Central memory CD4-positive, alpha-beta T cell (primary cell): ENCODE measurements at regions not wholly inside any gene's neighbourhood (a gene's known extent, or its start where the extent isn't known, plus 50 kb on each side); places are given as distances from the start of the nearest gene placed in this dataset.
"Not testable (repeated sequence)": the region's sequence is repeated elsewhere in the genome, so short reads cannot be mapped to it uniquely, and the experiment has no call there.

ENCODE experiments used
- DNase-seq: peaks from one replicate; pipeline ENCODE4 v3.0.0; 2022

- no peak for DNase-seq
These were observed 214.7 kb upstream of the PLPPR1 start for GRCh38 chr9:100813871-100814270.

GRCh38 chr9:100819980-100820379 lies 208.5 kb upstream of the PLPPR1 start:
- DNase-seq: no peak

GRCh38 chr9:100833035-100833434 lies 195.5 kb upstream of the PLPPR1 start:
- not testable (repeated sequence) for DNase-seq

- DNase-seq: no peak
These were observed 189.7 kb upstream of the PLPPR1 start for GRCh38 chr9:100838857-100839256.

GRCh38 chr9:100848726-100849125 lies 179.8 kb upstream of the PLPPR1 start:
- DNase-seq: no peak

GRCh38 chr9:100852088-100852487 lies 176.4 kb upstream of the PLPPR1 start:
- DNase-seq: no peak

- no peak for DNase-seq
These were observed 172.3 kb upstream of the PLPPR1 start for GRCh38 chr9:100856238-100856637.

GRCh38 chr9:100865111-100865510 lies 163.4 kb upstream of the PLPPR1 start:
- no peak for DNase-seq

GRCh38 chr9:100865648-100866047 lies 162.9 kb upstream of the PLPPR1 start:
- DNase-seq: no peak

- DNase-seq: no peak
These were observed 159.2 kb upstream of the PLPPR1 start for GRCh38 chr9:100869326-100869725.

GRCh38 chr9:100879884-100880283 lies 148.6 kb upstream of the PLPPR1 start:
- no peak for DNase-seq

- DNase-seq: no peak
These were observed 148.2 kb upstream of the PLPPR1 start for GRCh38 chr9:100880284-100880683.

GRCh38 chr9:100884518-100884917 lies 144.0 kb upstream of the PLPPR1 start:
- DNase-seq: no peak

GRCh38 chr9:100890321-100890720 lies 138.2 kb upstream of the PLPPR1 start:
- no peak for DNase-seq

- no peak for DNase-seq
These were observed 117.3 kb upstream of the PLPPR1 start for GRCh38 chr9:100911273-100911672.

GRCh38 chr9:100913257-100913656 lies 115.3 kb upstream of the PLPPR1 start:
- DNase-seq: no peak

GRCh38 chr9:100914266-100914665 lies 114.3 kb upstream of the PLPPR1 start:
- DNase-seq: no peak

GRCh38 chr9:100919506-100919905 lies 109.0 kb upstream of the PLPPR1 start:
- DNase-seq: no peak

GRCh38 chr9:100926366-100926765 lies 102.2 kb upstream of the PLPPR1 start:
- DNase-seq: no peak

- no peak for DNase-seq
These were observed 100.8 kb upstream of the PLPPR1 start for GRCh38 chr9:100927763-100928162.

GRCh38 chr9:100933656-100934055 lies 94.9 kb upstream of the PLPPR1 start:
- no peak for DNase-seq

- DNase-seq: no peak
These were observed 91.1 kb upstream of the PLPPR1 start for GRCh38 chr9:100937382-100937781.

- DNase-seq: no peak
These were observed 90.0 kb upstream of the PLPPR1 start for GRCh38 chr9:100938507-100938906.

GRCh38 chr9:100939636-100940035 lies 88.9 kb upstream of the PLPPR1 start:
- DNase-seq: no peak

GRCh38 chr9:100959226-100959625 lies 69.3 kb upstream of the PLPPR1 start:
- DNase-seq: no peak
